ENCODE measurements at regions not wholly inside any gene's neighbourhood (a gene's known extent, or its start where the extent isn't known, plus 50 kb on each side); places are given as distances from the start of the nearest gene placed in this dataset.

- no peak for TF ChIP-seq CEBPB (tag; IDR thresholded peaks at IDR 0.05)
- no peak for TF ChIP-seq ZBTB12 (CRISPR knock-in tag; IDR thresholded peaks at IDR 0.05)
- no peak for TF ChIP-seq ELF1 (tag; IDR thresholded peaks at IDR 0.05)
- TF ChIP-seq SIN3A (IDR thresholded peaks at IDR 0.05; ENCODE audit: borderline replicate concordance in 2 of 2, control insufficient read depth in 1 of 2, low read depth in 2 of 2, low read length in 2 of 2): no peak
- no peak for TF ChIP-seq LEF1 (IDR thresholded peaks at IDR 0.05)
- no peak for TF ChIP-seq MAFK (IDR thresholded peaks at IDR 0.05; ENCODE audit: low read length)
- no peak for TF ChIP-seq SRF (CRISPR knock-in tag; IDR thresholded peaks at IDR 0.05)
- no peak for TF ChIP-seq TEAD4 (IDR thresholded peaks at IDR 0.05; ENCODE audit: low read length)
- no peak for TF ChIP-seq TEAD4 (CRISPR knock-in tag; IDR thresholded peaks at IDR 0.05; ENCODE audit: borderline replicate concordance)
- no peak for TF ChIP-seq L3MBTL2 (IDR thresholded peaks at IDR 0.05)
- TF ChIP-seq PHF8 (IDR thresholded peaks at IDR 0.05; ENCODE audit: borderline replicate concordance, low read length): no peak
- TF ChIP-seq USF1 (CRISPR knock-in tag; IDR thresholded peaks at IDR 0.05): no peak
- TF ChIP-seq MAZ (CRISPR knock-in tag; conservative IDR thresholded peaks at IDR 0.05 in 1 of 2, IDR thresholded peaks at IDR 0.05 in 1 of 2): no peak
Measured at GRCh38 chr21:18118566-18118965, 126.1 kb upstream of the CHODL start.
